ENCODE measurements at regions not wholly inside any gene's neighbourhood (a gene's known extent, or its start where the extent isn't known, plus 50 kb on each side); places are given as distances from the start of the nearest gene placed in this dataset.

- DNase-seq (ENCODE audit: insufficient read length, low spot score) (no peak), FAIRE-seq (no peak)
- TF ChIP-seq CTCF (IDR thresholded peaks at IDR 0.05; ENCODE audit: insufficient read depth, missing control alignments), result no peak
These were observed 51.5 kb upstream of the BTC start for GRCh38 chr4:74845834-74846233.
